Sigmoid colon (tissue), 6 donors: ENCODE measurements at regions not wholly inside any gene's neighbourhood (a gene's known extent, or its start where the extent isn't known, plus 50 kb on each side); places are given as distances from the start of the nearest gene placed in this dataset.
"Not testable (repeated sequence)": the region's sequence is repeated elsewhere in the genome, so short reads cannot be mapped to it uniquely, and the experiment has no call there.

Experiments
- DNase-seq: peaks from one replicate; pipeline ENCODE4 v3.0.0-alpha.2; 2019
- H3K27ac ChIP-seq, 4 donors: fragments of 200-600 bp; sonication (generic); one replicate each; pipeline ENCODE4 v1.5.1; 2016 to 2019; ENCODE audit warnings: mild to moderate bottlenecking in 1 of 4
- H3K27me3 ChIP-seq, 3 donors: fragments of 200-600 bp; sonication (generic); one replicate each; pipeline ENCODE4 v1.5.1; 2019; ENCODE audit warnings: mild to moderate bottlenecking in 1 of 3
- H3K36me3 ChIP-seq, 4 donors: fragments of 200-600 bp; sonication (generic); one replicate each; pipeline ENCODE4 v1.5.1; 2016 to 2019
- H3K4me1 ChIP-seq, 4 donors: fragments of 200-600 bp; sonication (generic); one replicate each; pipeline ENCODE4 v1.5.1; 2017 to 2019
- H3K4me3 ChIP-seq, 4 donors: fragments of 200-600 bp; sonication (generic); one replicate each; pipeline ENCODE4 v1.5.1; 2017 to 2019; ENCODE audit warnings: mild to moderate bottlenecking in 2 of 4, moderate library complexity in 1 of 4
- H3K9me3 ChIP-seq, 4 donors: fragments of 200-600 bp in 3 of 4; sonication (generic) in 3 of 4; one replicate each; pipeline versions ENCODE4 v1.5.1 to v1.6.1; 2013 to 2019
- CTCF ChIP-seq, 4 experiments: fragments of 450-650 bp in 3 of 4; fragments of 200-600 bp in 1 of 4; IDR thresholded peaks; one replicate each; pipeline ENCODE4 v1.5.1; 2016 to 2019; ENCODE audit warnings: antibody characterized with exemption in 4 of 4, mild to moderate bottlenecking in 3 of 4, moderate library complexity in 2 of 4
- EP300 ChIP-seq, 4 donors: sonication (generic); formaldehyde crosslinking; IDR thresholded peaks; one replicate each; pipeline ENCODE4 v1.6.1; 2017; ENCODE audit warnings: antibody characterized with exemption in 4 of 4
- POLR2A ChIP-seq, 2 donors: fragments of 450-650 bp; IDR thresholded peaks; one replicate each; pipeline ENCODE4 v1.6.1; 2016; ENCODE audit warnings: antibody characterized with exemption in 2 of 2, mild to moderate bottlenecking in 2 of 2, moderate library complexity in 2 of 2
- POLR2AphosphoS5 ChIP-seq, 4 donors: sonication (generic); formaldehyde crosslinking; IDR thresholded peaks; one replicate each; pipeline ENCODE4 v1.6.1; 2017; ENCODE audit warnings: antibody characterized with exemption in 4 of 4
- WGBS, 2 donors: extraction: QIAGEN DNeasy Blood & Tissue Kit; methylation state at CpG; one replicate each; pipeline ENCODE4 v1.1.7; 2013; 5-methylcytosine and 5-hydroxymethylcytosine counted together
- intact Hi-C: fragments of 100-400 bp; cut with DNase I; formaldehyde crosslinking; loops from one replicate; pipeline ENCODE4 v1.15.1; 2023
- donor health status: healthy with polysubstance abuse.
- donor health status: healthy.

- 4 to 13% methylated on average over 2 of the region's 2 CpGs for WGBS, 2 donors
- intact Hi-C loops: no loop called here
- TF ChIP-seq POLR2A (IDR thresholded peaks at IDR 0.05): no peak
- peak; percentile 13 to 76 (median 62) for TF ChIP-seq CTCF (IDR thresholded peaks at IDR 0.05)
- Histone ChIP-seq H3K36me3 (no peaks in the 10 kb centered on the region), H3K9me3 (no peaks in the 10 kb centered on the region), H3K4me3 (no peak overlapping the region), H3K4me1 (no peaks in the 10 kb centered on the region), H3K27ac (no peak overlapping the region), H3K27me3 (no peaks in the 10 kb centered on the region)
- peak; percentile 71 for DNase-seq
Measured at GRCh38 chr14:99995700-99996356, 69.4 kb upstream of the EVL start.

DNA sequence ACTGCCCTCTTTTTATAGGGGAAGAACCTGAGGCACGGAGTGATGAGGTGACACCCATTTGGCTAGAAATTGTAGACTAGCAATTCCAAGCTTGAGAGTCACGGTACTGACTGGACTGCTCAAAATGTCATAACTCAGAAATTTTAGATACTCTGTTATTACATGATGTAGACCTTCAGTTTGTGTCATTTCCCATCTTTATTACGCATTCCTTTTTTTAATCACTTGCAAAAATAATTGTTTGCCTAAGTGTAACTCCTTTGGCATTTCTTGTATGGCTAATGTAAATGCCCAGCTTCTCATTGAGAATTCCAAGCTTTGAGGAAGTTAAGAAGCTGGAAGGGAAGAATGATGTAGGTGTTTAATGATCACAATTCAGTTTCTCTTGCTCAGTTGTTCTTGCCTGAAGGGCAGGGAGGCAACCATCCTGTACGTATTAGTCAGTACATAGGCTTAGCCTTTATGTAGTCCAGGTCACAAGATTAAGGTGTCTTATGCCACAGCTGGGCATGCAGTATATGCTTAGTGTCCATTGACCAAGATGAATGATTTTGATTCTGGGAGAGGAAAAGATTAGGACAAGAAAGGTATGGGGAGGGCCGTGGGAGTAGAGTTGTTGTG, 68.2 kb upstream of the EVL start:
- Histone ChIP-seq H3K4me1 (no peaks in the 10 kb centered on the region), H3K36me3 (no peaks in the 10 kb centered on the region), H3K27me3 (no peaks in the 10 kb centered on the region), H3K9me3 (no peaks in the 10 kb centered on the region), H3K27ac (no peak overlapping the region), H3K4me3 (no peak overlapping the region)
- DNase-seq: no peak
- WGBS, 2 donors: 80 to 91% methylated on average over 5 of the region's 5 CpGs
- intact Hi-C loops: no loop called here
- TF ChIP-seq EP300 (IDR thresholded peaks at IDR 0.05) (no peak), CTCF (IDR thresholded peaks at IDR 0.05) (no peak), POLR2AphosphoS5 (IDR thresholded peaks at IDR 0.05) (no peak), POLR2A (IDR thresholded peaks at IDR 0.05) (no peak)

GRCh38 chr14:100000398-100000797, 64.8 kb upstream of the EVL start:
- H3K4me1 ChIP-seq, DNase-seq, H3K4me3 ChIP-seq, H3K9me3 ChIP-seq, H3K27me3 ChIP-seq, intact Hi-C loops, H3K36me3 ChIP-seq, H3K27ac ChIP-seq: not testable (repeated sequence)
- WGBS, 2 donors: 94% methylated on average over 15 of the region's 15 CpGs

DNA sequence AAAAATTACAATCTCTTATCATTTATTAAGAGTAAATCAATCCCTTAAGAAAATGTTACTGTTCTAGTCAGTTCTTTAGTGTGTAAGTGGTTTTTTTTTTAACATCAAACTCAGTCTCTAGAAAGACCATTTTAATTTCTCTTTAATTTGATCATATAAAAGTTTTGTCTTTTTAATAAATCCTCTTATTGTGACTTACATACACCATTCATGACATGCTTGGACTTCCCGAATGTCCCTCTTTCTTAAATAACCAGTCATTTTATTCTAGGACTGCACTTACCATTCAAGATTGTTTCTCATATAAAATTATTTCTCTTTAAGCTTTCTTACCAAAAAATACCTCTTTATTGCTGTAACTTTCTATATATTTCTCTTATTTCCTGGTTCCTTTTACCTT, 60.8 kb upstream of the EVL start:
- Histone ChIP-seq H3K9me3 (no peaks in the 10 kb centered on the region), H3K36me3 (no peaks in the 10 kb centered on the region), H3K4me1 (no peaks in the 10 kb centered on the region), H3K4me3 (no peak overlapping the region), H3K27me3 (no peaks in the 10 kb centered on the region), H3K27ac (no peak overlapping the region)
- intact Hi-C loops: no loop called here
- TF ChIP-seq CTCF (IDR thresholded peaks at IDR 0.05) (no peak), POLR2AphosphoS5 (IDR thresholded peaks at IDR 0.05) (no peak), EP300 (IDR thresholded peaks at IDR 0.05) (no peak), POLR2A (IDR thresholded peaks at IDR 0.05) (no peak)
- DNase-seq: no peak
- 83 to 93% methylated on average over 1 of the region's 1 CpG for WGBS, 2 donors

GRCh38 chr14:100007254-100007653, 58.0 kb upstream of the EVL start:
- Histone ChIP-seq H3K4me1 (no peaks in the 10 kb centered on the region), H3K4me3 (no peak overlapping the region), H3K36me3 (no peaks in the 10 kb centered on the region), H3K27ac (no peak overlapping the region), H3K27me3 (no peaks in the 10 kb centered on the region), H3K9me3 (no peaks in the 10 kb centered on the region)
- WGBS, 2 donors: 70 to 86% methylated on average over 1 of the region's 1 CpG
- no peak for DNase-seq
- intact Hi-C loops: no loop called here
- TF ChIP-seq EP300 (IDR thresholded peaks at IDR 0.05): no peak
- TF ChIP-seq CTCF (IDR thresholded peaks at IDR 0.05): no peak
- TF ChIP-seq POLR2A (IDR thresholded peaks at IDR 0.05): no peak
- no peak for TF ChIP-seq POLR2AphosphoS5 (IDR thresholded peaks at IDR 0.05)

- intact Hi-C loops, H3K4me1 ChIP-seq, H3K27me3 ChIP-seq, H3K4me3 ChIP-seq, H3K9me3 ChIP-seq, DNase-seq, H3K27ac ChIP-seq, H3K36me3 ChIP-seq: not testable (repeated sequence)
- 18 to 45% methylated on average over 2 of the region's 2 CpGs for WGBS, 2 donors
Measured at GRCh38 chr14:100009802-100010201, 55.4 kb upstream of the EVL start.
